NCI-H2171 treated with DMSO at 0.1 percent for 48 hours (cell line): ENCODE measurements at regions not wholly inside any gene's neighbourhood (a gene's known extent, or its start where the extent isn't known, plus 50 kb on each side); places are given as distances from the start of the nearest gene placed in this dataset.
"Not testable (repeated sequence)": the region's sequence is repeated elsewhere in the genome, so short reads cannot be mapped to it uniquely, and the experiment has no call there.

Experiments
- DNase-seq: peaks from one replicate; lab custom pipeline; 2025; lab: John Stamatoyannopoulos, UW

- no peak for DNase-seq
These were observed 240.2 kb downstream of the NEBL start for GRCh38 chr10:20656886-20657285.

DNA sequence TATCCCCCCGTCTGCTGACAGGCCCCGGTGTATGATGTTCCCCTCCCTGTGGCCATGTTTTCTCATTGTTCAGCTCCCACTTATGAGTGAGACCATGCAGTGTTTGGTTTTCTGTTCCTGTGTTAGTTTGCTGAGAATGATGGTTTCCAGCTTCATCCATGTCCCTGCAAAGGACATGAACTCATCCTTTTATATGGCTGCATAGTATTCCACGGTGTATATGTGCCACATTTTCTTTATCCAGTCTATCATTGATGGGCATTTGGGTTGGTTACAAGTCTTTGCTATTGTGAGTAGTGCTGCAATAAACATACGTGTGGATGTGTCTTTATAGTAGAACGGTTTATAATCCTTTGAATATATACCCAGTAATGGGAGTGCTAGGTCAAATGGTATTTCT is 244.7 kb downstream of the NEBL start:
- not testable (repeated sequence) for DNase-seq

GRCh38 chr10:20648263-20648874 is 248.7 kb downstream of the NEBL start:
- DNase-seq: no peak

DNA sequence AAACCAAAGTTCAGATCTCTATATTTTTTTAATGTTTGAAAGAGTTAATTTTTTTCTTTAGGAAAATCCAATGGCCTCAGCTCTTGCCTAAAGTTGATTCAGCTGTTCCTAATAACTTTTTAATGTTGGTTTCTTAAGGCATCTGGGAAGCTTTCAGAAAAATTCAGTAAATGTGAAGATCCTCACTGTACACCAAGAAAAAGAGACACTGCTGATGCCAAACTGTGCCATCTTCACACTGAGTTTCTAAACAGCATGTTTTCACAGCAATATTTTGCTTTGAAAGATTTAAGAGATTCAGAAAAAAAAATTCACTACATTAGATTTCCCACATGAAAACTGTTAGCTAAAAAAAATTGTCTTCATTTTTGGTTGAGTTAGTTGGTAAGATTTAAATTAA is 249.4 kb downstream of the NEBL start:
- no peak for DNase-seq

GRCh38 chr10:20644421-20644820 is 252.7 kb downstream of the NEBL start:
- DNase-seq: no peak

DNA sequence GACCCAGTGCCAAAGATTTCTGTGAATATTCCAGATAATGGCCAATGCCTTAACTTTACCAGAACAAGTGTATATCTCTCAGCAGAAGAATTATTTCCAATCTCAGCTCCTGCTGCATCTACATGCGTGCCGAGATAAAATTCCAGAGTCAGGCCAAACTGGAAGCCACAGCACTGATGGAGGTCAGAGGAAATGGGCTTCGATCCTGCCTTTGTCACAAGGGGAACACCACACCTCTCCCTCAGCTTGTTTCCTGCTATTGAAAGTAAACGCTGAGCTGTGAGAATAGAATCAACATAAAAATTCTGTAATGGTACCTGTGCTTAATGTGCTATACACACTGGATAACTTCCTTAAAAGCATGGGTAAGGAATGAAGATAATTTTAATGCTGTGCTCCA is 255.5 kb downstream of the NEBL start:
- no peak for DNase-seq

DNA sequence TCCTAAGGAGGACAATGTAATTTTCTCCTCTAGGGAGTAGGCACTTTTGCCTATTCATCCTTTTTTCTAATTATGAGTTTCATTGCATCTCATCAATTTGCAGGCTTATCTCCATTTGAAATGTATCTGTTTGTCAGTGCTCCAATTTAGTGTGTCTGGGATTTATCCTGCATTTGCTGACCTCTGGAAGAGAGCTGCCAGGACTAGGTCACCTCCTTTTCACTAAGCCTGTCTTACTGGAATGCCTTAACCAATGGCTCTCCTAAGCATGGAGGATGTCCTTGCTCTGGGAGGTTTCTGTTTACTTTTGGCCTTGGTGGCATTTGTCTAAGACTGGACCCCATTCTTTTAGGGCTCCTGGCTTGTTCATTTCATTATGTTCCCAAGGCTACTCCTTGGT is 261.5 kb downstream of the NEBL start:
- no peak for DNase-seq

DNA sequence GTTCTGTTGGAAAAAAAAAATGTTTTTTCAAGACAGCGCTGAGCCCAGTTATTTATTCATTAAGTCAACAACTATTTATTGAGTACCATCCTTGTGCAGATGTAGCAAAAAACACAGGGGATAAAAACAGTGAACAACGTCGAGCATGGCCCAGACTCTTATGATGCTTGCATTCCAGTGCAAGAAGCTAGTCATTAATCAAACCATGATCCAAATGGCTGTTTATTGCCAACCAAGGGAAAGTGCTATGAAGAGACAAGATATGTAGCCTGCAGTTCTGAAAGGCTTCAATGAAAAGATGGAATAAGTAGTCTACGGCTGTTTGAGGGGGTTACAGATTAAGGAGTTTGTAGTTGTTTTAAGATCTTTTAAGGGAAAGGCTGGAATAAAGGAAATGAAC is 262.3 kb downstream of the NEBL start:
- no peak for DNase-seq

GRCh38 chr10:20633714-20634113 is 263.4 kb downstream of the NEBL start:
- DNase-seq: no peak

DNA sequence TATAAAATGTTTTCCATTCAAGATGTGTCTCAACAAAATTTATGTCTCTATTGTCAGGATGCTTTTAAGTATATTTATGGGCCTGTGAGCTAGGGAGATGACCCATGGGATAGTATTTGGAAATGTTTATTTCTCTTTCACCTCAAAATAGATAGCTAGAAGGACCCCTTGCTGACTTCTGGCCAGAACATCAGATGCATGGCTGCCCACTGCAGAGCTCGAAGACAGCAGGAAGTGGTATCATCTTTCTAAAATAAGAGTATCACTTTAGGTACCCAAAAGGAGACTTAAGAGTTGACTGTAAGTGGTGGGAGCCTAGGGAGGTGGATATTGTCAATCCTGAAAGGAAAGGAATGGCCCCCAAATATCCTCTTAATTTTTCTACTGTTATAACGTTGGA is 264.4 kb downstream of the NEBL start:
- DNase-seq: no peak

DNA sequence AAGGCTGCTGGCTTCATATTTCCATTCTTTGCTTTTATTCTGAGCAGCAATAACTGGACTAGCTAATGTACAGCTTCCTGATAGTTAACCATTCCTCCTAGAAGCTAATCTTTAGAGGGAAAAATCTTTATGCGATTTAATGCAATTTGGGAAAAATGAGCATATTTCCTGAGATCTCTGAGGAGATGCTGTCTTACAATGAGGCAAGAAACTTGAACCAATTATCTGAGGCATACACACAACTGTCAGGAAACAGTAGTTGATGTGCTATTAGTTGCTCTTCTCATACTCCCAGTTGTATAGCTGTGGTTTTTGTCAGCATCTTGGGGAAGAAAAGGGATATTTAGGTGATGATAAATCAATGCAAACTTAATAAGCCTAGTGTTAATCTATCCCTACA is 265.9 kb downstream of the NEBL start:
- no peak for DNase-seq

DNA sequence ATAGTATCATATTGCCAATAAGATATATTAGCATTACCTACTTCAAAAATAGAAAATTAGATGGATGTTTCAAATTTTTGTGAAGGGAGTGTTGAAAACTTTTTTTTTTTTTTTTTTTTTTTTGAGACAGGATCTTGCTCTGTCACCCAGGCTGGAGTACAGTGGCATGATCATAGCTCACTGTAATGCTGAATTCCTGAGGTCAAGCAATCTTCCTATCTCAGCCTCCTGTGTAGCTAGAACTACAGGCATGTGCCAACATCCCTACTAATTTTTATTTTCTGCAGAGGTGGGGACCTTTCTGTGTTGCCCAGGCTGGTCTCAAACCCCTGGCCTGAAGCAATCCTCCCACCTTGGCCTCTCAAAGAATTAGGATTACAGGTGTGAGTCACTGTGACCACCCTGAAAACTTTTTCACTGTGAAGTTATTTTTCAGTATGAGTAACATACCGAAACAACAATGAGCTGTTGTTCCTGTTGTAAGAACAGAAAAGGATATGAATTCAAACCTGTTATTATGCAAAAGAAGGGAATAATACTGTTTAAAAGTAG is 266.9 kb downstream of the NEBL start:
- DNase-seq: no peak

GRCh38 chr10:20627946-20628507 is 269.1 kb downstream of the NEBL start:
- no peak for DNase-seq

GRCh38 chr10:20627087-20627486 is 270.0 kb downstream of the NEBL start:
- no peak for DNase-seq

- DNase-seq: no peak
These were observed 271.2 kb downstream of the NEBL start for GRCh38 chr10:20625868-20626267.

DNA sequence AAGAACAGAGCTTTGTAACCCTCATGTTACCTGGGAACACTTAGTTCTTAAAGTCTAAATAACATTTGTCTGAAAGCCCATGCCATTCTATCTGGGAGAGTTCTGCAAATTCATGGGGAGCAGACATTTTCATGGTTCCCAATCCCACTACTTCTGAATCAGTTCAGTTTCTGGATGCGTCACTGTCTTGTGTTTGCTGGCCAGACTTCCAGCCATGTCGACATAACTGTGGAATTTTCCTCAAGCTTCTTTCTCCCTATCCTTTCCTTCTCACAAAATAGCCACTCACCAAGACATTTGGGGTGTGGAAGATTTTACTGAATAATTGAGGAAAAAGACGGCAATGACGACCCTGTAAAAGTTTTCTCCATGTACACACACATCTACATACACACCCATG is 272.5 kb downstream of the NEBL start:
- no peak for DNase-seq

DNA sequence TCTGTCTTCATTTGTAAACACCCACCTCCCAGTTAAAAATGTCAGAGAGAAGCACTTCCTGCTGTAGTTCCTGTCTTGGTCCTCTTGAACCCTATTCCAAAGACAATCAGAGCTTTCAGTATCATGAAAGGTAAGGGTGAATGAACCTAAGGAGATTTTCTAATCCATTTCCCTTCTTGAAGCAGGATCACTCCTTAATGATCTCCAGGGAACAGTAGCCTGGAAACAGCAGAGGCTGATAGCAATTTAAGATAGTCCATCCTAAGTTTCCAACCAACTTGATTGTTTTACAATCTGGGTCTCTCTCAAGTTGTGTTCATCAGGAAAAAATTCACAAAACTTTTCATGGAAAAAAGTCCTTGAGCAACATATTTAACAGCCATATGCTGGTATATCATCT is 273.6 kb downstream of the NEBL start:
- DNase-seq: no peak

GRCh38 chr10:20622531-20623211 is 274.4 kb downstream of the NEBL start:
- no peak for DNase-seq

DNA sequence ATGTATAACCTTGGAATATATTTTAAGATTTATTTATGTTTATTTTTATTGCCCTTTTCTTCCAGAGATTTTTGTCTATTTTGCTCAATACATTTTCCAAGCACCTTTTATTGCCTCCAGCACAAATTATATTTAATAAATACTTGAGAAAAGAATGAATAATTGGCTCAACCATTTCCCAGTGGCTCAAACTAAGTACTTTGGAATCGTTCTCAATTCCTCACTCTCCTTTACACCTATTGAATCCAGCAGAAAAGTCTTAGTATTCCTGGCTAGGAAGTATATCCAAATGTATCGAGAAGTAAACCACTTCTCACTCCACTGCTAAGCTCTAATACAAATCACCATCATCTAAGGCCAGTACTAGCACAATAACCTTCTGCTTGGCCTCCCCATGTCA is 276.1 kb downstream of the NEBL start:
- no peak for DNase-seq

DNA sequence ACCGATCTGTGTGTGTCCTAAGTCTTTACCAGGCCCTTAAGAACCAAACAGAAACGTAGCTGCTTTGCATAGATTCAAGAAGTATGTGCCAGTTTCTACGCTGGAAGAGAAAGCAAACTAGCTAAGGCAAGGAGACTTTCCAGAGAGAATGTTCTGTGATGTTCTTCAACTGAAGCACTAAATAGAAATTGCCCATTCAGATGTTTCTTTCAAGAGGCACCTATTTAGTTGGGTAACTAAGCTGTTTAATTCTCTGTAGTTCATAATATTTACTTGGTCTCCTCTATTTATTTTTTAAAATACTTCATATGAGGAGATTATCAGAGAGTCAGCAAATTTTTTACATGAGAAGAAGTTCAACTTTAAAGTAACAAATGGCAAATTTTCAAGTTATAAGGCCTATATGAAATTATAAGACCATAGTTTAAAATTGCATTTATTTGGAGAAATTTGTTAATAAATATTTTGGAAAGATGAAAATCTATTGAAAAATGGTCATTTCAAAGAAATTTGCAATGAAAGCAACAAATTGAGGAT is 279.0 kb downstream of the NEBL start:
- DNase-seq: no peak

DNA sequence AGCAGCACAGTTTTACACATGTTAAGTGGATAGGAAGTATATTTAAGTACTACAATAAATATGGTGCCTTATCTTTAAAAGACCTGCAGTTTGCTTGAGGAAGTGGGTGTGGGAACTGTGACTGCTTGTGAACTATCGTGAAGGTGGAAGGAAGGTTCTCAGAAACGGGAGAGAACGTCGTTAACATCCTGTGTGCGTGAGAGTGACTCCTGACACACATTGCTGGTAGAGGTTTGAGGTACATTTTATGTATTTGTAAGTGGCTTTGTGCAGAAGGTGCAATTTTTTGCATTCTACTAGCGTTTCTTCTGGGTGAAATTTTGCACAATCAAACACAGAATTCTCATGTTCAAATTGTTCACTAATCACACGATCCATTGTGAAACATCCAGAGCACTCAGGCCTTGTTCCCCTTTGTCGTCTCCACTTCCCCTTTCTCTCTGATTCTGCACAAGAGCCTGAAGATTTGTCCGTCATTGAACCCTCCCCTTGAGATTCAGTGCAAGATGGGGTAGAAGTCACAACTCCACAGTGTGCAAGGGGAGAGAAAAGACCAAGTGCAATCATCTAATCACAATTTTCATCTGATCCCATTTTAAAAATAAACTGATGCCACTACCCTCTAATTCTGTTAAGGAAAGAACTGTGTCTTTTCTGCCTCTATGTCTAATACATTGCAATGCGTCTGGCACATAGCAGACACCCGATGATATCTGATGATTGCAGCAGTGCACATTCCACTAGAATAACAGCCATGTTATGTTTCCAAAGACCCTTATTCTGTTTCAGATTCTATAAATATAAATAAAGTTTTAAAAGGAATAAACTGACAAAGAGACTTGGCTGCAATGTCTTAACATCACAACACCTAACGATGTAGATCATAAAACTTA is 279.9 kb downstream of the NEBL start:
- DNase-seq: no peak

- no peak for DNase-seq
These were observed 280.9 kb downstream of the NEBL start for GRCh38 chr10:20616056-20616671.
